ENCODE measurements at regions not wholly inside any gene's neighbourhood (a gene's known extent, or its start where the extent isn't known, plus 50 kb on each side); places are given as distances from the start of the nearest gene placed in this dataset.
"Not testable (repeated sequence)": the region's sequence is repeated elsewhere in the genome, so short reads cannot be mapped to it uniquely, and the experiment has no call there.

DNA sequence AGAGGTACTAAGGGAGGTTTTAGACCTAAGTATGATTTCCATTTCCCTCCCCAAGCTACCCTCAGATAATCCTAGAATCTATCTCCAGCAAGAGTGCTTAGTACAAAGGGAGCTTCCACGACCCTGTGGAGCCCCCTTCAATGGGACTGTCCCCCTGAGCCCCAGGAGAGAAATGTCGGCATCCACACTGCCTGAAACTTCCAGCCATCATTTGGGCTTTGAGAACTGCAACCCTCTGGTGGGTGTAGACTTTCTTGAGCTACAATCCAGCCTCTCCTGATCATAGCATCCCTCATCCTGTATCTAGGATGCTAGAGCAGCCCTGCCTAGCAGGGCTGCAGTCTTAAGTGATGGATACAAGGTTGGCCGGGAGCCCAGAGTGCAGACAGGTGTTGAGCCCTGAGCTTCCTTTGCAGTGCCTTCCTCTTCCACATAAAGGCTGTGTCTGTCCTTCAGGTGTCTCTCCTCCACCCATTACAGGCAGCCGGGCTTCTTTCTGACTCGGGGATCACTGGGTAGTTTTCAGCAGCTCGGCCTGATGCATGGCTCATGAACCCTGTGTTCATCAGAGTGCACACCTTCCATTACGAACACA is 424.5 kb downstream of the PREX1 start:
- DNase-seq (ENCODE audit: low spot score): no peak
- in situ Hi-C loops (cut with MboI; ENCODE audit: low sequenced_read_pairs, unreplicated experiment): no loop called here
- TF ChIP-seq, protein P1, sequence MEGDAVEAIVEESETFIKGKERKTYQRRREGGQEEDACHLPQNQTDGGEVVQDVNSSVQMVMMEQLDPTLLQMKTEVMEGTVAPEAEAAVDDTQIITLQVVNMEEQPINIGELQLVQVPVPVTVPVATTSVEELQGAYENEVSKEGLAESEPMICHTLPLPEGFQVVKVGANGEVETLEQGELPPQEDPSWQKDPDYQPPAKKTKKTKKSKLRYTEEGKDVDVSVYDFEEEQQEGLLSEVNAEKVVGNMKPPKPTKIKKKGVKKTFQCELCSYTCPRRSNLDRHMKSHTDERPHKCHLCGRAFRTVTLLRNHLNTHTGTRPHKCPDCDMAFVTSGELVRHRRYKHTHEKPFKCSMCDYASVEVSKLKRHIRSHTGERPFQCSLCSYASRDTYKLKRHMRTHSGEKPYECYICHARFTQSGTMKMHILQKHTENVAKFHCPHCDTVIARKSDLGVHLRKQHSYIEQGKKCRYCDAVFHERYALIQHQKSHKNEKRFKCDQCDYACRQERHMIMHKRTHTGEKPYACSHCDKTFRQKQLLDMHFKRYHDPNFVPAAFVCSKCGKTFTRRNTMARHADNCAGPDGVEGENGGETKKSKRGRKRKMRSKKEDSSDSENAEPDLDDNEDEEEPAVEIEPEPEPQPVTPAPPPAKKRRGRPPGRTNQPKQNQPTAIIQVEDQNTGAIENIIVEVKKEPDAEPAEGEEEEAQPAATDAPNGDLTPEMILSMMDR (IDR thresholded peaks at IDR 0.05; ENCODE audit: borderline replicate concordance, control extremely low read depth, extremely low read depth, insufficient read depth, missing control alignments): no peak

GRCh38 chr20:48401359-48401758 is 426.4 kb downstream of the PREX1 start:
- TF ChIP-seq, protein P1 (IDR thresholded peaks at IDR 0.05; ENCODE audit: borderline replicate concordance, control extremely low read depth, extremely low read depth, insufficient read depth, missing control alignments): no peak
- in situ Hi-C loops (cut with MboI; ENCODE audit: low sequenced_read_pairs, unreplicated experiment): no loop called here
- DNase-seq (ENCODE audit: low spot score): no peak

GRCh38 chr20:48400009-48400408 is 427.8 kb downstream of the PREX1 start:
- TF ChIP-seq, protein P1 (IDR thresholded peaks at IDR 0.05; ENCODE audit: borderline replicate concordance, control extremely low read depth, extremely low read depth, insufficient read depth, missing control alignments): no peak
- in situ Hi-C loops (cut with MboI; ENCODE audit: low sequenced_read_pairs, unreplicated experiment): no loop called here
- DNase-seq (ENCODE audit: low spot score): no peak

GRCh38 chr20:48398506-48399449 is 429.0 kb downstream of the PREX1 start:
- no peak for DNase-seq (ENCODE audit: low spot score)
- in situ Hi-C loops (cut with MboI; ENCODE audit: low sequenced_read_pairs, unreplicated experiment): no loop called here
- TF ChIP-seq, protein P1 (IDR thresholded peaks at IDR 0.05; ENCODE audit: borderline replicate concordance, control extremely low read depth, extremely low read depth, insufficient read depth, missing control alignments): no peak

GRCh38 chr20:48396981-48397861 is 430.6 kb downstream of the PREX1 start:
- DNase-seq (ENCODE audit: low spot score); in situ Hi-C loops (cut with MboI; ENCODE audit: low sequenced_read_pairs, unreplicated experiment): not testable (repeated sequence)

DNA sequence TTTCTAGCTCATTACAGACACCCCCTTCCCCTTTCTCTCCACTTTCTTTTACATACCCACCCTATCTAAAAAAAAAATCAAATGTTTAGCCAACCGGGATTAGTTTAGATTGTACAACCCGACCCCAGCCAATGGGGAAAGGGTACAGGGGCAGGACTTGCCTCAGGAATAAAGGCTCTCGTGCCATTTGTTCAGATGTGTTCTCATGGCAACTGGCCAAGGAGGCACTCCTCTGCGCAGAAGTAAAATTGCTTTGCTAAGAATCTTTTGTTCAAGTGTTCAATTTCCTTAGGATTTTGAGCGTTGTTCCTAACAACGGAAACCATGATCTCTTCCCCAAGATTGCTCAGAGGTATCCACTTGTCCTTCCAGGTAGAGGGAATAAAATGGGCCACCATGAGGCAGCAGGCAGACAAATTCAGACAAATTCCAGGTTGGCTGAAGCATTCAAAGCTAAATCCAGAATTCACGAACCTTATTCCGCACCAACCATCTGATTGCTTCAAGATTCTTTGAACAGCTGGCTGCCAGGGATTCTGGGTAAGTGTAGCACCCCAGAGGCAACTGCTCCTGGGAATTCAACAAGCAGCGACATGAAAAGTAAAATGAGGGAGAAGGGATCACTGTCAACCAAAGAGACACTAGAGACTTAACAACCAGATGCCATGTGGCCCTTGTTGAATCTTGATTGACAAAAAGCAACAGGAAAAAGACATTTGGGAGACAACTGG is 431.8 kb downstream of the PREX1 start:
- no peak for DNase-seq (ENCODE audit: low spot score)
- in situ Hi-C loops (cut with MboI; ENCODE audit: low sequenced_read_pairs, unreplicated experiment): no loop called here
- TF ChIP-seq, protein P1 (IDR thresholded peaks at IDR 0.05; ENCODE audit: borderline replicate concordance, control extremely low read depth, extremely low read depth, insufficient read depth, missing control alignments): no peak
